ENCODE measurements at regions not wholly inside any gene's neighbourhood (a gene's known extent, or its start where the extent isn't known, plus 50 kb on each side); places are given as distances from the start of the nearest gene placed in this dataset.

GRCh38 chr3:146314871-146315270, 64.0 kb upstream of the PLSCR4 start:
- CTCF ChIA-PET = no interaction called here
- no peaks in the 10 kb centered on the region for H4K20me1 ChIP-seq (ENCODE audit: control insufficient read depth, insufficient read depth, low read length, poor library complexity, severe bottlenecking)
- POLR2A ChIA-PET = no interaction called here
- no peak for DNase-seq
- no peaks in the 10 kb centered on the region for H3K36me3 ChIP-seq (replicated peaks in 1 of 2; ENCODE audit: control extremely low read depth in 1 of 2, control insufficient read depth in 1 of 2, extremely low read depth in 1 of 2, insufficient read depth in 2 of 2, low read length in 1 of 2)
- Mint-ChIP-seq H3K4me3 (no peak overlapping the region), H3K4me1 (no peaks in the 10 kb centered on the region), H3K27me3 (peaks cover 3% of the 10 kb centered on the region), H3K27ac (no peak overlapping the region), H3K9me3 (ENCODE audit: insufficient read depth) (no peaks in the 10 kb centered on the region)
- H3K27ac ChIP-seq (ENCODE audit: low read length in 2 of 2) = no peak overlapping the region
- intact Hi-C loops (cut with micrococcal nuclease) = no loop called here
- no peak overlapping the region for H3K4me3 ChIP-seq (ENCODE audit: control extremely low read depth in 1 of 5, extremely low read depth in 1 of 5, insufficient read depth in 1 of 5, low read depth in 2 of 5, low read length in 4 of 5)
- TF ChIP-seq EZH2 (IDR thresholded peaks at IDR 0.05; ENCODE audit: borderline replicate concordance, insufficient read depth, low read depth, low read length, poor library complexity, severe bottlenecking) (no peak), CTCF (IDR thresholded peaks at IDR 0.05) (no peak)
- no peak overlapping the region for H3K4me2 ChIP-seq (replicated peaks; ENCODE audit: low read depth, low read length, poor library complexity, severe bottlenecking)
- no peaks in the 10 kb centered on the region for H3K4me1 ChIP-seq (ENCODE audit: control insufficient read depth in 2 of 2, insufficient read depth in 2 of 2, low read length in 2 of 2)
- peaks cover 0 to 3% (median 0%) of the 10 kb centered on the region in 3 donors for H3K9me3 ChIP-seq (ENCODE audit: control extremely low read depth in 1 of 3, control insufficient read depth in 2 of 3, insufficient read depth in 1 of 3, low read length in 2 of 3)
- H3K27me3 ChIP-seq (replicated peaks in 1 of 4; ENCODE audit: control extremely low read depth in 1 of 4, control insufficient read depth in 3 of 4, insufficient read depth in 4 of 4, low read length in 3 of 4) = no peaks in the 10 kb centered on the region
- no peak overlapping the region for H3K9ac ChIP-seq (ENCODE audit: low read length)
- no peaks in the 10 kb centered on the region for H3K79me2 ChIP-seq (ENCODE audit: control insufficient read depth, insufficient read depth, low read length)
- ATAC-seq (ENCODE audit: low read depth) = no peak
- H2AFZ ChIP-seq (ENCODE audit: insufficient read depth, low read depth, low read length, poor library complexity, severe bottlenecking) = no peak overlapping the region

GRCh38 chr3:146313746-146314111, 62.8 kb upstream of the PLSCR4 start:
- CTCF ChIA-PET = no interaction called here
- ATAC-seq (ENCODE audit: low read depth) = no peak
- Mint-ChIP-seq H3K27me3 (peaks cover 3% of the 10 kb centered on the region), H3K27ac (no peak overlapping the region), H3K4me3 (no peak overlapping the region), H3K9me3 (ENCODE audit: insufficient read depth) (no peaks in the 10 kb centered on the region), H3K4me1 (no peaks in the 10 kb centered on the region)
- POLR2A ChIA-PET = no interaction called here
- Histone ChIP-seq H3K79me2 (ENCODE audit: control insufficient read depth, insufficient read depth, low read length) (no peaks in the 10 kb centered on the region), H4K20me1 (ENCODE audit: control insufficient read depth, insufficient read depth, low read length, poor library complexity, severe bottlenecking) (no peaks in the 10 kb centered on the region), H3K4me2 (replicated peaks; ENCODE audit: low read depth, low read length, poor library complexity, severe bottlenecking) (no peak overlapping the region), H3K9ac (ENCODE audit: low read length) (no peak overlapping the region), H3K27ac (ENCODE audit: low read length in 2 of 2) (no peak overlapping the region), H3K36me3 (replicated peaks in 1 of 2; ENCODE audit: control extremely low read depth in 1 of 2, control insufficient read depth in 1 of 2, extremely low read depth in 1 of 2, insufficient read depth in 2 of 2, low read length in 1 of 2) (no peaks in the 10 kb centered on the region), H3K4me1 (ENCODE audit: control insufficient read depth in 2 of 2, insufficient read depth in 2 of 2, low read length in 2 of 2) (no peaks in the 10 kb centered on the region), H2AFZ (ENCODE audit: insufficient read depth, low read depth, low read length, poor library complexity, severe bottlenecking) (no peak overlapping the region), H3K27me3 (replicated peaks in 1 of 4; ENCODE audit: control extremely low read depth in 1 of 4, control insufficient read depth in 3 of 4, insufficient read depth in 4 of 4, low read length in 3 of 4) (no peaks in the 10 kb centered on the region), H3K9me3 (ENCODE audit: control extremely low read depth in 1 of 3, control insufficient read depth in 2 of 3, insufficient read depth in 1 of 3, low read length in 2 of 3) (peaks cover 0 to 3% (median 0%) of the 10 kb centered on the region in 3 donors), H3K4me3 (ENCODE audit: control extremely low read depth in 1 of 5, extremely low read depth in 1 of 5, insufficient read depth in 1 of 5, low read depth in 2 of 5, low read length in 4 of 5) (no peak overlapping the region)
- DNase-seq = no peak
- TF ChIP-seq CTCF (IDR thresholded peaks at IDR 0.05) = no peak
- TF ChIP-seq EZH2 (IDR thresholded peaks at IDR 0.05; ENCODE audit: borderline replicate concordance, insufficient read depth, low read depth, low read length, poor library complexity, severe bottlenecking) = no peak
- WGBS (ENCODE audit: insufficient coverage) = 100% methylated on average over 1 of the region's 1 CpG
- intact Hi-C loops (cut with micrococcal nuclease) = no loop called here

Data from B cell (primary cell).